H1 (cell line): ENCODE measurements at regions not wholly inside any gene's neighbourhood (a gene's known extent, or its start where the extent isn't known, plus 50 kb on each side); places are given as distances from the start of the nearest gene placed in this dataset.
A peak's percentile ranks its signal among the peaks of the same experiment; 100 is the strongest.

Experiments
- CTCF ChIA-PET: fragments of 300-600 bp; sonication (Branson Sonifier 250); formaldehyde crosslinking; loops from one replicate; lab custom pipeline; 2021; ENCODE audit not compliant: partially characterized antibody; lab: Charles Lee
- POLR2A ChIA-PET: fragments of 300-600 bp; sonication (Branson Sonifier 250); formaldehyde crosslinking; loops from one replicate; lab custom pipeline; 2021; ENCODE audit warnings: inconsistent platforms; ENCODE audit not compliant: partially characterized antibody; lab: Charles Lee
- DNase-seq, 2 experiments: peaks; one replicate each; pipeline versions ENCODE4 v3.0.0 to v3.0.0-alpha.2; 2010 to 2022; ENCODE audit warnings: low spot score in 2 of 2, low read depth in 1 of 2, mixed read lengths in 1 of 2
- FAIRE-seq: peaks from 2 replicates; lab custom pipeline; 2011; peaks lifted over from hg19 to GRCh38; lab: Jason Lieb, UNC
- H2AFZ ChIP-seq: 2 replicates; pipeline ENCODE4 v1.8.1; 2012; ENCODE audit warnings: low read length, inconsistent platforms
- H2AK5ac ChIP-seq: 2 replicates; pipeline ENCODE4 v1.6.1; 2013; ENCODE audit warnings: low read depth, low read length
- H2BK120ac ChIP-seq: replicated peaks from 2 replicates; pipeline ENCODE3; 2013; ENCODE audit warnings: low read depth, low read length, inconsistent platforms
- H2BK12ac ChIP-seq: 2 replicates; pipeline ENCODE4 v1.6.1; 2013; ENCODE audit warnings: low read depth, low read length
- H2BK15ac ChIP-seq: 2 replicates; pipeline ENCODE4 v1.6.1; 2013; ENCODE audit warnings: low read length
- H2BK20ac ChIP-seq: 2 replicates; pipeline ENCODE4 v1.6.1; 2013; ENCODE audit warnings: low read length
- H2BK5ac ChIP-seq: 2 replicates; pipeline ENCODE4 v1.6.1; 2013; ENCODE audit warnings: low read depth, low read length
- H3K14ac ChIP-seq: 2 replicates; pipeline ENCODE4 v1.6.1; 2013; ENCODE audit warnings: inconsistent platforms; ENCODE audit not compliant: insufficient read length
- H3K18ac ChIP-seq: 2 replicates; pipeline ENCODE4 v1.6.1; 2013; ENCODE audit warnings: low read length; ENCODE audit errors: extremely low read depth
- H3K23ac ChIP-seq: 2 replicates; pipeline ENCODE4 v1.6.1; 2013; ENCODE audit warnings: inconsistent platforms; ENCODE audit not compliant: insufficient read length
- H3K23me2 ChIP-seq: 2 replicates; pipeline ENCODE4 v1.6.1; 2013; ENCODE audit warnings: low read depth, low read length
- H3K27ac ChIP-seq: 2 replicates; pipeline ENCODE4 v1.6.1; 2011; ENCODE audit warnings: low read depth, low read length, inconsistent platforms
- H3K27me3 ChIP-seq, 4 experiments: replicated peaks in 1 of 4; 1 replicate in 1 of 4; 2 replicates in 3 of 4; pipeline versions ENCODE4 v1.6.1 to v1.8.1; 2011 to 2013; ENCODE audit warnings: low read length in 3 of 4, mild to moderate bottlenecking in 3 of 4, inconsistent platforms in 2 of 4, mixed read lengths in 2 of 4, moderate library complexity in 1 of 4; ENCODE audit not compliant: control insufficient read depth in 3 of 4, insufficient read depth in 3 of 4; ENCODE audit errors: extremely low read depth in 1 of 4
- H3K36me3 ChIP-seq, 4 experiments: 2 replicates each; pipeline versions ENCODE4 v1.6.1 to v1.8.1; 2011 to 2013; ENCODE audit warnings: mild to moderate bottlenecking in 4 of 4, low read length in 3 of 4, moderate library complexity in 2 of 4, control low read depth in 1 of 4, inconsistent platforms in 1 of 4; ENCODE audit not compliant: insufficient read depth in 4 of 4, control insufficient read depth in 2 of 4
- H3K4ac ChIP-seq: replicated peaks from 2 replicates; pipeline ENCODE3; 2013; ENCODE audit warnings: low read length, low read depth, mixed read lengths, inconsistent platforms; ENCODE audit not compliant: insufficient read length
- H3K4me1 ChIP-seq, 4 experiments: replicated peaks in 1 of 4; 1 replicate in 1 of 4; 2 replicates in 3 of 4; pipeline versions ENCODE4 v1.6.1 to v1.8.1; 2011 to 2013; ENCODE audit warnings: low read length in 3 of 4, inconsistent platforms in 2 of 4, mixed read lengths in 1 of 4; ENCODE audit not compliant: insufficient read depth in 4 of 4, control insufficient read depth in 3 of 4
- H3K4me2 ChIP-seq, 2 experiments: 2 replicates each; pipeline versions ENCODE4 v1.6.1 to v1.8.1; 2011 to 2013; ENCODE audit warnings: low read depth in 2 of 2, low read length in 2 of 2, control low read depth in 1 of 2, inconsistent platforms in 1 of 2, mild to moderate bottlenecking in 1 of 2; ENCODE audit not compliant: insufficient read depth in 1 of 2
- H3K4me3 ChIP-seq, 4 experiments: fragments of 200-600, 300-600 bp in 1 of 4; sonication (generic), shearing (Covaris generic), sonication (Bioruptor Twin) in 1 of 4; 2 replicates each; pipeline versions ENCODE4 v1.5.1 to v1.8.1; 2011 to 2016; ENCODE audit warnings: low read length in 4 of 4, low read depth in 3 of 4, control low read depth in 2 of 4, inconsistent platforms in 2 of 4, mild to moderate bottlenecking in 2 of 4, mixed read lengths in 1 of 4, moderate library complexity in 1 of 4; ENCODE audit not compliant: insufficient read depth in 2 of 4; ENCODE audit errors: extremely low read depth in 1 of 4
- H3K56ac ChIP-seq: replicated peaks from 2 replicates; pipeline ENCODE3; 2013; ENCODE audit warnings: low read depth, mild to moderate bottlenecking, mixed read lengths, low read length, inconsistent platforms; ENCODE audit not compliant: insufficient read length
- H3K79me1 ChIP-seq: 2 replicates; pipeline ENCODE4 v1.6.1; 2013; ENCODE audit warnings: low read depth, low read length, control low read depth
- H3K79me2 ChIP-seq, 2 experiments: 2 replicates each; pipeline versions ENCODE4 v1.6.1 to v1.8.1; 2012 to 2013; ENCODE audit warnings: low read length in 2 of 2, mild to moderate bottlenecking in 2 of 2, inconsistent platforms in 1 of 2; ENCODE audit not compliant: insufficient read depth in 2 of 2, control insufficient read depth in 1 of 2
- H3K9ac ChIP-seq, 4 experiments: replicated peaks in 1 of 4; 1 replicate in 1 of 4; 2 replicates in 3 of 4; pipeline versions ENCODE4 v1.6.1 to v1.8.1; 2011 to 2013; ENCODE audit warnings: low read depth in 3 of 4, low read length in 3 of 4, control low read depth in 2 of 4, mild to moderate bottlenecking in 2 of 4, moderate library complexity in 2 of 4, inconsistent platforms in 1 of 4; ENCODE audit errors: extremely low read depth in 1 of 4
- H3K9me3 ChIP-seq, 2 experiments: 2 replicates each; pipeline versions ENCODE4 v1.6.1 to v1.8.1; 2012 to 2013; ENCODE audit warnings: mild to moderate bottlenecking in 2 of 2, moderate library complexity in 2 of 2, control low read depth in 1 of 2, inconsistent platforms in 1 of 2, low read depth in 1 of 2, low read length in 1 of 2, mixed read lengths in 1 of 2; ENCODE audit not compliant: insufficient read depth in 2 of 2
- H4K20me1 ChIP-seq, 2 experiments: replicated peaks in 1 of 2; 2 replicates each; pipeline versions ENCODE3 to v1.8.1; 2011 to 2013; ENCODE audit warnings: inconsistent platforms in 2 of 2, low read length in 2 of 2, mild to moderate bottlenecking in 1 of 2; ENCODE audit not compliant: insufficient read depth in 2 of 2, control insufficient read depth in 1 of 2
- H4K5ac ChIP-seq: 2 replicates; pipeline ENCODE4 v1.6.1; 2013; ENCODE audit warnings: low read length, low read depth, mixed read lengths, inconsistent platforms; ENCODE audit not compliant: insufficient read length
- H4K8ac ChIP-seq: 2 replicates; pipeline ENCODE4 v1.8.0; 2013; ENCODE audit warnings: mild to moderate bottlenecking, moderate library complexity, low read length, inconsistent platforms; ENCODE audit not compliant: insufficient read depth; ENCODE audit errors: extremely low read depth
- H4K91ac ChIP-seq: replicated peaks from 2 replicates; pipeline ENCODE3; 2013; ENCODE audit warnings: low read length, mixed read lengths, inconsistent platforms; ENCODE audit not compliant: insufficient read length
- CEBPB ChIP-seq: IDR thresholded peaks from 2 replicates; pipeline ENCODE4 v1.6.1; 2012; ENCODE audit warnings: low read depth, low read length
- E2F6 ChIP-seq: IDR thresholded peaks from 2 replicates; pipeline ENCODE4 v1.6.1; 2012; ENCODE audit warnings: inconsistent platforms
- POLR2A ChIP-seq, 2 experiments: IDR thresholded peaks; 1 replicate in 1 of 2; 2 replicates in 1 of 2; pipeline ENCODE4 v1.6.1; 2011; ENCODE audit warnings: low read depth in 2 of 2, low read length in 2 of 2, mild to moderate bottlenecking in 2 of 2; ENCODE audit errors: control extremely low read depth in 1 of 2
- POLR2AphosphoS5 ChIP-seq: IDR thresholded peaks from 2 replicates; pipeline ENCODE4 v1.6.1; 2011; ENCODE audit warnings: low read depth, low read length
- WGBS, 2 experiments: shearing (Covaris generic) in 1 of 2; methylation state at CpG; one replicate each; pipeline versions ENCODE4 v1.1.6 to v1.1.7; 2013 to 2015; ENCODE audit warnings: low lambda C conversion rate in 2 of 2, mixed read lengths in 2 of 2, inconsistent platforms in 1 of 2, low coverage in 1 of 2, missing lambda C conversion rate in 1 of 2; ENCODE audit not compliant: insufficient replicate concordance in 2 of 2, insufficient coverage in 1 of 2, insufficient read length in 1 of 2; ENCODE audit errors: extremely low coverage in 1 of 2, missing lambda C conversion rate in 1 of 2; 5-methylcytosine and 5-hydroxymethylcytosine counted together

GRCh38 chr5:164119806-164120447, 614.5 kb downstream of the MAT2B start:
- H3K14ac ChIP-seq = no peak overlapping the region
- no peak overlapping the region for H3K9ac ChIP-seq
- no peak overlapping the region; the same call in 1 of the 2 replicates for H2BK12ac ChIP-seq
- ChIA-PET CTCF (interaction anchor here (1.0 kb wide), 1 partner anchor 384 kb away, joined by 3 read pairs; no protein-coding TSS in a partner anchor), POLR2A (no interaction called here)
- no peak overlapping the region for H3K4ac ChIP-seq
- H3K4me1 ChIP-seq = no peaks in the 10 kb centered on the region
- no peaks in the 10 kb centered on the region for H3K23me2 ChIP-seq
- H2BK20ac ChIP-seq = peak overlapping the region; percentile 77; the same call in 1 of the 2 replicates
- H3K4me2 ChIP-seq = no peak overlapping the region
- peak overlapping the region; percentile 52 for H4K5ac ChIP-seq
- H3K36me3 ChIP-seq = no peaks in the 10 kb centered on the region
- peak overlapping the region; percentile 97 for H2AFZ ChIP-seq
- DNase-seq = peak in 1 of 2 experiments; percentile 51
- TF ChIP-seq POLR2A (IDR thresholded peaks at IDR 0.05; ENCODE audit: control extremely low read depth in 1 of 2, low read depth in 2 of 2, low read length in 2 of 2) (peak in 1 of 2 experiments; percentile 61; a peak in 1 of 3 replicates), CEBPB (no peak), E2F6 (0 out of 2 replicates have a peak, but pooled peaks have one; percentile 17), POLR2AphosphoS5 (no peak)
- H2AK5ac ChIP-seq = no peak overlapping the region
- no peaks in the 10 kb centered on the region for H3K27me3 ChIP-seq
- no peak overlapping the region for H4K8ac ChIP-seq
- no peak overlapping the region for H3K23ac ChIP-seq
- no peak overlapping the region for H3K27ac ChIP-seq
- H2BK120ac ChIP-seq = peak overlapping the region; percentile 86
- H3K4me3 ChIP-seq = no peak overlapping the region
- no peak overlapping the region for H2BK15ac ChIP-seq
- 88% methylated on average over 7 of the region's 7 CpGs; no CpG with 5 or more reads in 1 of the 2 experiments for WGBS, 2 experiments
- peak overlapping the region; percentile 26 for H3K18ac ChIP-seq
- peak overlapping the region; percentile 34 for H3K56ac ChIP-seq
- FAIRE-seq = no peak
- no peaks in the 10 kb centered on the region for H3K79me1 ChIP-seq
- no peaks in the 10 kb centered on the region; a peak in 1 of 4 replicates for H3K9me3 ChIP-seq
- H3K79me2 ChIP-seq = no peaks in the 10 kb centered on the region
- peak overlapping the region; percentile 34 for H4K91ac ChIP-seq
- no peaks in the 10 kb centered on the region for H4K20me1 ChIP-seq
- H2BK5ac ChIP-seq = peak overlapping the region; percentile 96; the same call in 1 of the 2 replicates
